Germinal center (tissue), 1 donor: ENCODE measurements at regions not wholly inside any gene's neighbourhood (a gene's known extent, or its start where the extent isn't known, plus 50 kb on each side); places are given as distances from the start of the nearest gene placed in this dataset.
"Not testable (repeated sequence)": the region's sequence is repeated elsewhere in the genome, so short reads cannot be mapped to it uniquely, and the experiment has no call there.

Experiments used
- DNase-seq: peaks from one replicate; pipeline ENCODE4 v3.0.0; 2012; ENCODE audit warnings: mixed read lengths, low spot score

DNA sequence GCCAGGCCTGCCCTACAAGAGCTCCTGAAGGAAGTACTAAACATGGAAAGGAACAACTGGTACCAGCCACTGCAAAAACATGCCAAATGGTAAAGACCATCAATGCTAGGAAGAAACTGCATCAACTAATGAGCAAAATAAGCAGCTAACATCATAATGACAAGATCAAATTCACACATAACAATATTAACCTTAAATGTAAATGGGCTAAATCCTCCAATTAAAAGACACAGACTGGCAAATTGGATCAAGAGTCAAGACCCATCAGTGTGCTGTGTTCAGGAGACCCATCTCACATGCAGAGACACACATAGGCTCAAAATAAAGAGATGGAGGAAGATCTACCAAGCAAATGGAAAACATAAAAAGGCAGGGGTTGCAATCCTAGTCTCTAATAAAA is 119.0 kb upstream of the CARMIL1 start:
- not testable (repeated sequence) for DNase-seq

DNA sequence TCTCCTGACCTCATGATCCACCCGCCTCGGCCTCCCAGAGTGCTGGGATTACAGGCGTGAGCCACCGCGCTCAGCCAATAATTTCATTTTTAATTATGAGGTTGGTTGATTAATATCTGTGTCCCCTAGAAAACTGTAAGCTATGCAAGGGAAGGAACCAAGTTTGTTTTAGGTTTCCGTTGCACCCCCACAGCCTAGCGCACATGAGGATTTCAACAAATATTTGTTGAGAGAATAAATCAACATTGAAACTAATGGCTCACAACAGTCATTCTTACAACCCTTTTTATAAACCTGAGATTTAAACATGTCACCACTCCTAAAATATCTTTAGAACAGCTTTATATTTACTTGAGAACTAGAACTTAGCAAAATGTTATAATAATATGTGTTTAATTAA is 114.0 kb upstream of the CARMIL1 start:
- no peak for DNase-seq

DNA sequence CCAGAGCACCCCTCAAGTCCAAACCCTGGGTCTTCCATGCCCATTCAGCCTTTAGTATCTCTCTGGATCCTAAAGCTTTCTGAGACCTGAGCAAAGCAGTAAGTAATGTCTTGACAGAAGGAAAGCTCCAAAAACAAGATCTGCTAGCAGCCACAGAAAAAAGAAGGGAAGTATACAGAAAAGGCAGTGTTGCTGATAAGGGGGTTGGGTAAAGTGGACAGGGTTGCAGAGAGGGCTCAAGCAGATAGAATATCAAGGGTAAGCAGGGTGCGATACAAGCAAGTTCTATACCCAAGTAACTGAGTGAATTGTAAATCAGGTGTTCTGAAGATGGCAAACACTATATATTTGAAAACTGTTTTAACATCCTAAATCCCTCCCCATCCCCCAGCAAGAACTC is 113.4 kb upstream of the CARMIL1 start:
- no peak for DNase-seq

DNA sequence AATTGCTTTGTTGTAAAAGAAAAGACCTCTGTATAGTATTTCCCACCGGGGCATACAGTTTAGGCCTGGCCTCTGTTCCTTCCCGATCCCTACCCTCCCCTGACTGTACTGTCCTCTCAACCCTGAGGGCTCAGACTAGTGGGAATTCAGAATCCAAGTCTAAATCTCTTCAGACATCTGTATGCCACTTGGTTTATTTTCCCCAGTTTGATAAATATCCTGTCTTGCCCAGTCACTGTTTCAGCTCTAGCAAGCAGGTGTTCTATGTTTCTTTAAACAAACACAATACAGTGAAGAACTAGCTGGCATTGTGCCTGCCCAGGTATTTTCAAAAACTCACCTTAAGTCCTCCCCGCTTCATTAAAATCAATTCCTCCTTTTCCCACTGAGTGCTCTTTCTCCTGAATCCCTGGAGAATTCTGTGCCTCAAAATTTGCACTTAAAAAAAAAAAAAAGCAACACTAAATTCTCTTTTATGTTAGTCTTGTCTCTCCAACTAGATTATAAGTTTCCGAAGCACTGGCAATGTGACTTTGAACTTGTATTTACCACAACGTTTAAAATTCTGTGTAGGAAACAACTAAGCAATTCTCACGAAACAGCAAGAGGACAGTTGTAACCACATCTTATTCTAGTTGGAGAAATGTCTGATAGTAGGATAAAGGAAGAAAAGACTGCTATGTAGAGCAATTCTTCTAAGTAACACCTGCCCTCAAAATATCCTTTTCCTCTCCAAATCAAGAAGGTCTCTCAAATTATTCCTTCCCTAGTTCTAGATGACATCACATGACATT is 112.0 kb upstream of the CARMIL1 start:
- DNase-seq: no peak

DNA sequence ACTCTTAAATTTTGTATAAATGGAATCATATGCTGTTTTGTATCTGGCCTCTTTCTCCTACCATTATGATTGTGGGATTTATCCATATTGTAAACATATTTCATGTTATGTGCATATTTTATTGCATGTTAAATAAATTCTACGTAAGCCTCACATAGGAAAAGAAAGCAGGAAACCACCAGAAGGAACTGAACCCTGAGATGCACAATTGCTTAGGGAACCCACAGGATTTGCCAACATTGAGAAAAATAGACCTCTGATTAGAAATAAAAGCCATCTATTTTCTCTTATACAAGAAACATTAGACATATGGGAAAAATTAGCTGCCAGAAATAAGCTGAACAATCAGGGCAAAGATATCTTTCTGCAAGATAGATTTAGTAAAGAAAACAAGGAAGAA is 111.2 kb upstream of the CARMIL1 start:
- DNase-seq: no peak

DNA sequence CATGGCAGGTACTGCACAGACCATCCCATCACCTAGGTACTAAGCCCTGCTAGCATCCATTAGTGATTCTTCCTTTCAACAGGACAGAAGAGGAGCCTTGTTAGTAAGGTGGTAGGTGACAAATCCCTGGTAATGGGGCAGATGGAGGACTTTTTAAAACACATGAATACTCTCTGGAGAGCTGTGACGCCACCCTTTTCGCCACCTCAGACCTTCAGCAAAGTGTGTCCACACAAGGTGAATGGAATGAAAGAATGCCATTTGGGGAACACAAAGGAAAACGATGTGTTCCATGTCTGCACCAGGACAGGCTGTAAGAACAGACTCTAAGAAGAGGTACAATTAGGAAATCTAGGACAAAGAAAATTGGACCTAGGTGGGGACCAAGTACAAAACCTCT is 110.5 kb upstream of the CARMIL1 start:
- DNase-seq: no peak

DNA sequence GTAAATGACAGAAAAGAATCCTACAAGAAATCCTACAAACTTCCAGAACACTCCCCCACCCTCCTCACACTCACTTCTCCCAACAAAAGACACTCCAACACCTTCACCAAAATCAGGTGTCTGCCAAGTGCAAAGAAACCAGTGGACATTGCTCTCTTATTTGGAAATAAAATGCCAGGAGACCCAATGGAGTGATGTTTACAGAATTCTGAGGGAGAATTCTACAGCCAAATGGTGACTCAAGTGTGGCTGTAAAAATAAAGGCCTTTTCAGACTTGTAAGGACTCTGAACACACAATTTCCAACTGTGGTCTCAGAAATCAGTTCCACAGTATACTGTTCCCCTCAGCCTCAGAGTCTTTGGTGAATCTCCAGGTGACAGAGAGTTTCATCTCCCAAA is 109.6 kb upstream of the CARMIL1 start:
- no peak for DNase-seq

DNA sequence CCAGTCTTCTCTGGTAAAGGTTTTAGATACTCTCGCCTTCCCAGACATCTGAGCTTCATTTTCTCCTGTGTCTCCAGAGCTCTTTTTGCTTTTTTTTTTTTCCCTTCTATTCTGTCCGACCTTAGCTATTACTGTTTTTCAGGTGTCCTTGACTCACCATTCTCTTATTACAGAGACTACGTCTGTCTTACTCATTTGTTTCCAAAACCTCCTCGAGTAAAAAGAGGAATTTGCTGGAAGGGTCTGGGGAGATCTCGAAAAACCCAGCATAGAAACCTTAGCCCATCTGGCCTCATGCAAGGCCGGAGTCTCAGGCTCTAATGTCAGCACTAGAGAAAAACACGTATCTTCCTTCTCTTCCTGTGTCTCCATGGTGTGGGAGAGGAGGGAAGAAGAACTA is 109.2 kb upstream of the CARMIL1 start:
- DNase-seq: no peak

DNA sequence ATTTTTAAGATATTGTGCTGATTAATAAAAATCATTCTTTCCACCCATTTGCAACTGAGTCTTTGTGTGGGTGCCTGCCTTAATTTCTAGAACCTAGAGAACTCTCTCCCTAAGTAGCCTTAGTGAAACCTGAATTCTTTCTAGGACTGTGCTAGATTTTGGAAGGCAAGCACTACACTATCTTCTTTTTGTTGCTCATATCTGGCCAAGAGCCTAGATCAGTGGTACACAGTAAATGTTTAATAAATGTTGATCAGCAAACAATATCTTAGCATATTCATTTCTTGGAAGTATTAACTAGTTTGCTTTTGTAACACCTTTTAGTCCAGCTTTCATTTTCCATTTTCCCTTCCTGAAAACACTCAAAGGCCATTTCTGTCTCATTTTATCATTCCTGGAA is 108.5 kb upstream of the CARMIL1 start:
- no peak for DNase-seq

DNA sequence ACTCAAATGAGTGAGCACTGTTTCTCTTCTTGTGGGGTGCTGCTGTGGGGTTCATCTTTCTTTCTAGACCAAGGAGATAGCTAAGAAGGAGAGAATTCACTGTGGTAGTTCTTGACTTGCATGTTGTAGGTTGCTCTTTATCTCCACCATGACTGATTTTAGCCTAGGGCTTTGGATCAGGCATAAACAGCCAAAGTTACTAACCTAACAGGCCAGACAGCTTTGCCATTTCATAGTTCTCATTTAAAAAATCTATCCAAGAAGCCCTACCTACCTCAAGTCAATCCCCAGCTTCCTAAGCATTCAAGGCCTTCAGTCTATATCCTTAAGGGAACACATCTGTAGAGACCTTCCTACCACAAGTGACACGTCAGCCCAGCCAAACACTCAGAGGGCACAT is 107.9 kb upstream of the CARMIL1 start:
- DNase-seq: no peak

DNA sequence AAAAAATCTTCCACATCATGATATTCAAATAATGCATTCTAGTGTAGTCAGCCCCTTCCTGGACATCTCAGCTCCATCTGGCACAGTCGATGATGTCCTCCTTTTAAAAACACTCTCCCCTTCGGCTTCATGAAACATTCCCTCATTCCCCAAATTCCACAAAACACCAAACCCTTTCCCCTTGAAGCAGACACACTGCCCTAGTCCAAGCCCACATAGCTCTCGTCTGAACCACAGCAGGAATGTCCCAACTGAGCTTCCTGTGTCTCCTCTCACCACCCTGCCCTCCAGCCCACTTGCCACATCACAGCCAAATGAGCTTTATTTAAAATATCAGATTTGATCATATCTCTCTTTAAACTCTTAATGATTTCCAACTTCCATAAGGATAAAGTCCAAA is 106.4 kb upstream of the CARMIL1 start:
- no peak for DNase-seq

DNA sequence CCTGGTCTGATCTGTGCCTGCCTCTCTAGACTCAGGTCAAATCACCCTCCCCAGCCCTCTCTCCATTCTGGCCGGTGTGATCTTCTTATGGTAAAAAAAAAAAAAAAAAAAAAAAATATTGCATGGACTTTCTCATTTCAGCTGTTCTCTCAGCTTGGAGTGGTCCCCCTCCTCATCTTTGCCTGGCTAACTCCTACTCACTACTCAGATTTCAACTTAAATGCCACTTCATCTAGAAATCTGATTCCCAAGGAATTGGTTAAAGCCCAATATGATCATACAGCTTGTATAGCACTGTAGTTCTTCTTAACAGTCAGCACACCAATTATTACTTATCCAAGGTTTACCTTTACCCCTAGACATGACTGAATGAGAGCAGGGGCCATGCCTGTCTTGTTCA is 105.9 kb upstream of the CARMIL1 start:
- no peak for DNase-seq

DNA sequence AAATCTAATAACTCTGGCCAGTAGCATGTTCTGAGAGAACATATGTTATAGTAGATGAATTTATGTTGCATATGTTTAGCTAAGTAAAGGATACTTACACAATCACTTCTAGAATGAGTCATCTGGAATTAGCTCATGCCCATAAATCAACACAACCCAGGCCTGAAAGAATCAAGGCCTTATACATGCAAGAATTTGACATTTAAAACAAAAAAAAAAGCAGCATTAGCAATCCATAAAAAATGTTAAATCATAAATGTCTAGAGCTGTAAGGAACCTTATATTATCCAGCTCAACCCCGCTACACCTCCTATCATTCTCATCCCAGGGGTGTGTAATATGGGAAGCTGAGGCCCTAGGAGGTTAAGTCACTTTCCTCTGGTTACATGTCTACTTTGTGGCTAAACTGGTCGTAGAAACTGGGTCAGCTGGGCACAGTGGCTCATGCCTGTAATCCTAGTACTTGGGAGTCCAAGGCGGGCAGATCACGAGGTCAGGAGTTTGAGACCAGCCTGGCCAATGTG is 105.2 kb upstream of the CARMIL1 start:
- DNase-seq: no peak

DNA sequence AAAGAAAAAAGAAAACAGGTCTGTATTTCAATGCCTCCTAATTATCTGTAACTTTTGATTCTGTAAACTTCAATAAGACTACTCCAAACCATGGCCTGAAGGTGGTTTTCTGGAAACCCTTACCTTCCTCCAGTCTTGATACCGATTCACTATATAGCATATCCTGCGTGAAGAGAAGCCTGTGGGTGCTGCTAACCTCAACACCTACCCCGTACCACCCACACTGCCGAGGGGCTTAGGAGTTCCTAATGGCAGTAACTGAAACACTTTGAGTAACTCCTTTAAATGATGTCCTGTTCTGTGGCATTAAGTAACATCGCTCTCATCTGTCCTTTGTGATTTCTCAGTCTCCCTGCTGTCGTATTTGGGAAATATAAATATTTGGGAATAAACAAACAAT is 104.5 kb upstream of the CARMIL1 start:
- DNase-seq: no peak

DNA sequence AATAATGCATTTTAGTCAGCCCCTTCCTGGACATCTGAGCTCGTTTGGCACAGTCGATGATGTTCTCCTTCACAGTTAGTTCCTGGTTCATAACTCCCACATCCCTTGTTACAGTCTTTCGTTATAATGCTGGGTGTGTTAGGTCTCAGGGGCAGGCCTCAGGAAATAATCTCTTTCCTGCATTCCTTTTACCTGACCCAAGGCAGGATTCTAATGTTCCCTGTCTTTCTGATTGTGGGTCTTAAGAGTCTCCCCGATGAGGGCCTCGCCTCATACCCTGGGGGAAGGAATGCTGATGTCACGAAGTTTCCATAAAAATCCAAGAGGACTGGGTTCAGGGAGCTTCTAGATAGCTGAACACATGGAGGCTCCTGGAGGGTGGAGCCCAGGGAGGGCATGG is 104.0 kb upstream of the CARMIL1 start:
- DNase-seq: no peak

DNA sequence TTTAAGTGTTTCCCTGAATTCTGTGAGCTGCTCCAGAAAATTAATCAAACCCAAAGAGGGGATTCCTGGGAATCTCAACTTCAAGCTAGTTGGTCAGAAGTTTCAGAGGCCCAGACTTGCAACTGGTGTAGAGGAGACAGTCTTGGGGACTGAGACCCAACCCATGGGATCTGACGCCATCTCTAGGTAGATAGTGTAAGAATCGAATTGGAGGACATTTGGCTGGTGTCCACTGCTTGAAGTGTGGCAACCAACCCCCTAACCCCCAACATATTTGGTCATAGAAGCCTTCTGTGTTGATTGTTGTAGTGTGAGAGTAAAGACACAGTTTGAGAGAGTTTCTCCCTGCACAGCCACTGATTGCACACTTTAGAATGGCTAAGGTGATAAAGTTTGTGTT is 103.5 kb upstream of the CARMIL1 start:
- no peak for DNase-seq

DNA sequence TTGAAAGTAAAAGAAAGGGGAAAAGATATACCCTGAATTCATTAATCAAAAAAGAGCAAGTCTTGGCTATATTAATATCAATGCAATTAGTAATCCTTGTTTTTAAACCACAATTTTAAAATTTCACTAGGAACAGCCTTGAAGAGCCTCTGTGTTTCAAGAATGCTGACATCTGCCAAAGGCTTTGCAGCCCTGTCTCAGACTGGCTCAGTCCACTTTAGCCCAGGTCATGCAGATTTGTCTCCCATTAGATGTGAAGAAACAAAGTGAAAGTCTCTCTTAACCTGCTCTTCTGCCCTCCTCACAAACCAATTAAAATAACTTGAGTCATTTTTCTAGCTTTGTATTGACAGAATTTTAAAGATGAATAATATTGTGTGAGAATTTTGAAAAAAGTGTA is 102.7 kb upstream of the CARMIL1 start:
- DNase-seq: no peak

DNA sequence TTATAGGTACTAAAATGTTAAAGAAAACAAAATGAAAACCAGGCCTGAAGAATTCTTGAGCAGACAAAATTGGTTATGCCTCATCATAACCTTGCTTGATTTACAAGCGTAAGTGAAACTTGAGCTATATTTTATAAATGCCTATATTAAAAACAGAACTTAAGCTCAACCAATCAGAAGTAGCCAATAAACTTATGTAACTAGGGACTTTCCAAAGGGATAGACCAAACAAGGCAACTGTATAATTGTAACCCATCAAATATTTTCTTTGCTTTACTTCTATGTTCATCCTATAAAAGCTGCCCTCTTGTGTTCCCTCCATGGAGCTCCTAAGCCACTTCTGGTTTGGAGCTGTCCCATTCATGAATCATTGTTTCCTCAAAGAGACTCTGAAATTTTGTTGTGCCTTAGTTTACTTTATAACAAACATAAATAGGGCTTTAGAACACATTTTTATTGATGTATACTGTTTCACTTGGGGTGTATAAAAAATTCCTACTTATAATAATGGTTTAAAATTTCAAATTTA is 101.6 kb upstream of the CARMIL1 start:
- no peak for DNase-seq

DNA sequence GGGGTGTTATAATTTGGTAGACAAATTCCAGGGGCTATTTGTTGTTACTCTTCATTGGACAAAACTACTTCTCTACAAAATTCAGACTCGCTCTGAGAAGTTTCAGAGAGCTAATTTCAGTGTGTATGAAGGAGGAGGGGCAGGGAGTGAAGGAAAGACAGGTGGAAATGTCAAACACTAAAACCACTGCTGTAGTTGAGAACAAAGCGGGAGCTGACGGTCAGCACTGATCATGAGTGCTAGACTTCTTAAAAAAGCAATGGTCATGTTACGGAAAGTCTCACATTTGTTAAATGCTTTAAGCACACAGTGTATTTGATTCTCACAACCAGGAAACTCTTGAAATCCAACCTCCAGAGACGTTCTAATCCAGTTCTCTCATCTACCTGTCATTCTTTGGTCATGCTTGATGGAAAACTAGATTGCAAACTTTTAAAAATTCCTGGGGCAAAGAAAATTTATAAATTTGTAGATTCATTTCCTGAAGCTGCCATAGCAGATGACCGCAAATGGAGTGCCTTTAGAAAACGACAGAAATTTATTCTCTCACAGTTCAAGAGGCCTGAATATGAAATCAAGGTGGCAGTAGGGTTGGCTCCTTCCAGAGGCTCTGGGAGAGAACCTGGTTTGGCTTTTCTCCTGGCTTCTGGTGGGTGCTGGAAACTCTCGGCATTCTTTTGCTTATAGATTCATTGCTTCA is 100.7 kb upstream of the CARMIL1 start:
- no peak for DNase-seq

DNA sequence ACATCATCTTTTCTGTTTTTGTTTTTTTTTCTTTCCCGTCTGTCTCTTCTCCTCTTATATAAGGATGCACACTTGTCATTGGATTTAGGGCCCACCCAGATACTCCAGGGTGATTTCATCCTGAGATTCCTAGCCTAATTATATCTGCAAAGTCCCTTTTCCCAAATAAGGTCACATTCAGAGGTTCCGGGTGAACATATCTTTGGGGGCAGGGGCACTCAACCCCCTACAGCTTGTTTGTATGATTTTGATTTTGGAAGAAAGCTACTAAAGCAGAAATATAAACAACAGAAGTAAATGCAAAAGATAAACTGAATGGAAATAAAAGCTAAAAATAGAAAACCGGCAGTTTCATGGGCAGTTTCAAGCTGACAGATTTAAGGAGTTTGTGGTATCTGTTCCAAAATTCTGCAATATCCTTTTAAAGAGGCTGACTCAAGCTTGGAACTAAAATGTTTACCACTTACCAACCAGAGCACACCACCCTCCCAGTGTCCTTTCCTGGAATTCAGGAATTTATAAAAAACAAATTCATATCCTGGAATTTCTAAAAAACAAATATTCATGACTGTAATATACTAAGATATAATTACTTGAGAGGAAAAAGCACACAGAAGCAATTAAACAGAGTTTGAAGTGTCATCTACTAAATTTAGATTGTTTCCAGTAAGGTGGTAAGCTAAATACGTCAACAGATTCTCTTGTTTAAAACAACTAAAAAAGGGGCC is 100.0 kb upstream of the CARMIL1 start:
- no peak for DNase-seq

DNA sequence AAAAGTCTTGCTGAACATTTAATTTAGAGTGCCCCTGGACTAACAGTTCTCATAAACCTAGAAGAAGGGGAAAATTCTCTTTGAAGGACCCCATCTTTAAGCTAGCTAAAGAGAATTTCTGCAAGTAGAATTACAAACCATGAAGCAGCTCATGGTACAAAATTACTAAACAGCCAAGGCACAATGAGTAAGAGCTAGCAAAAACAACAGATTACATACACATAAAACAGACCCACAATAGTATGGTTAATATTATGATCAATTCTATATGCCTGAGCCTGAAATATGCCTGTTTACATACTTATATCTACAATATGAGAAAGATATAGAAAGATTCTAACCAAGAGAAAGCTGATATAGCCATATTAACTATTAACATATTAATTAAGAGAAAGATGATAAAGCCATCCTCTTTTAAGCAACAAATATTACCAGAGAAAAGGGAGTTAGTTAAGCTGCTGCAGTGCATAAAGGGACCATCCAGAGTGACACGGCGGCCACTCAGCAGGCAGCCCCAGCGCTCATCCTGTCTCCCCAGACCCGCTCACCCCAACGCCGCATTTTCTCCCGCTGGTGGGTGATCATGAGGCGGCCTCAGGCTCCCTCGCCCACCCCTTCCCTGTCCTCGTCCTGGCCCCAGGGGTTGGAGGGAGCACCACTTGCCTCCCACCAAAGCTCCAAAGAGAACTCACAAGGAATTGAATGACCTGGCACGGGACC is 98.4 kb upstream of the CARMIL1 start:
- DNase-seq: no peak

DNA sequence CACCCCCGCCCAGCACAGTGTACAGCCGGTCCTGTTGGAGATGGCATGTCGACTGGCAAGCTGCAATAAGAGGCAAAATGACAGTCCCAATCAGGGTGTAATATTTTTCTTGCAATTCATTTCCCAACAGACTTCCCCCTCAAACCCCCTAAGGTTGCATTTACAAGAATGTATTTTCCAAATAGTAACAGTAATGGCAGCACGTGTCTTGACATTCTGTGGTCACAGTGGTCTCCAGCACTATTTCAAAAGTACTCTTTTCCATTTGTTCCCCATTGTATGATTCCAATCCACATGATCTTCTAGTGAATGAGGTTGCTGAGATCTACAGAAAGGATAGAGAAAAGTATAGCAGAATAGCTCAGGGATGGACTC is 97.8 kb upstream of the CARMIL1 start:
- DNase-seq: no peak
